Skeletal muscle tissue (tissue), 3 donors: ENCODE measurements at regions not wholly inside any gene's neighbourhood (a gene's known extent, or its start where the extent isn't known, plus 50 kb on each side); places are given as distances from the start of the nearest gene placed in this dataset.

Source experiments
- H3K27ac ChIP-seq: one replicate; pipeline ENCODE4 v1.7.0; 2013; ENCODE audit warnings: mild to moderate bottlenecking, low read depth, low read length, inconsistent platforms
- H3K27me3 ChIP-seq, 3 donors: one replicate each; pipeline ENCODE4 v1.7.0; 2013; ENCODE audit warnings: low read length in 3 of 3; ENCODE audit not compliant: control insufficient read depth in 3 of 3, insufficient read depth in 3 of 3
- H3K36me3 ChIP-seq, 3 donors: one replicate each; pipeline ENCODE4 v1.7.0; 2013; ENCODE audit warnings: low read length in 3 of 3; ENCODE audit not compliant: control insufficient read depth in 3 of 3, insufficient read depth in 3 of 3
- H3K4me1 ChIP-seq, 3 donors: one replicate each; pipeline ENCODE4 v1.7.0; 2013; ENCODE audit warnings: low read length in 3 of 3, mild to moderate bottlenecking in 3 of 3; ENCODE audit not compliant: control insufficient read depth in 3 of 3, insufficient read depth in 3 of 3
- H3K4me3 ChIP-seq, 3 donors: one replicate each; pipeline ENCODE4 v1.7.0; 2013; ENCODE audit warnings: low read length in 3 of 3
- H3K9ac ChIP-seq, 3 donors: one replicate each; pipeline ENCODE4 v1.7.0; 2013; ENCODE audit warnings: low read length in 3 of 3, mild to moderate bottlenecking in 3 of 3, moderate library complexity in 2 of 3, low read depth in 1 of 3
- H3K9me3 ChIP-seq, 3 donors: one replicate each; pipeline ENCODE4 v1.7.0; 2013; ENCODE audit warnings: low read length in 3 of 3; ENCODE audit not compliant: control insufficient read depth in 3 of 3
- donor health status: Osteomylitis.

DNA sequence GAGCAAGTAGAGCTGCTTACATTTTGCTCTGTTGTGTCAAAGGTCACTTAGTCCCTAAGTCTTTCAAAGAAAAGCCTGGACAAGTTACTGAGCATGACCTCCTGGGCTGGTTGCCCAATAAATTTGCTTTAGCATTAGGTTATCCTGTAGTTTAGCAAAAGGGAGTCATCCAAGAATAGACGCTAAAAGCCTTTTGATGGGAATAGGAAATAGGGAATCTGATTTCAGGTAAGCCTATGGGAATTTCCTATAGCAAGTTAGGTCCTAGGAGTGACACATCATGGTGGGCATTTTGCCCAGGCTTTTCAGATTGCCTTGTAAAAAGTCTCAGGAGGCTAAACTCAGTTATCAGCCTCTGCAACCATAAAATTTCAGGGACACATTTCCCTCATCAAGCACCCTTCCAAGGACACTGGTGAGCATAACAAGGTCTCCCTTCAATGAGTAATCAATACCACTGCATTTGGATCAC is 67.6 kb upstream of the RANBP3L start:
- Histone ChIP-seq H3K9me3 (no peaks in the 10 kb centered on the region), H3K4me1 (peaks cover 0 to 6% (median 3%) of the 10 kb centered on the region in 3 donors), H3K36me3 (no peaks in the 10 kb centered on the region), H3K9ac (no peak overlapping the region), H3K27me3 (no peaks in the 10 kb centered on the region), H3K4me3 (no peak overlapping the region), H3K27ac (no peak overlapping the region)

DNA sequence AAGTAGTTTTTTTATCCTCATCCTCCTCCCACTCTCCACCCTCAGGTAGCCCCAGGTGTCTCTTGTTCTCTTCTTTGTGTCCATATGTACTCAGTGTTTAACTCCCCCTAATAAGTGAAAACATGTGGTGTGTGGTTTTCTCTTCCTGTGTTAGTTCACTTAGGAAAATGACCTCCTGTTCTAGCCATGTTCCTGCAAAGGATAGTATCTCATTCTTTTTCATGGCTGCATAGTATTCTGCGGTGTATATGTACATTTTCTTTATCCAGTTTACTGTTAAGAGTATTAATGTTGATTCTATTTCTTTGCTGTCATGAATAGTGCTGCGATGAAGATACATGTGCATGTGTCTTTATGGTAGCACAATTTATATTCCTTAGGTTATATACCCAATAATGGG is 68.4 kb upstream of the RANBP3L start:
- Histone ChIP-seq H3K27me3 (no peaks in the 10 kb centered on the region), H3K4me3 (no peak overlapping the region), H3K9me3 (no peaks in the 10 kb centered on the region), H3K4me1 (peaks cover 0 to 6% (median 3%) of the 10 kb centered on the region in 3 donors), H3K36me3 (no peaks in the 10 kb centered on the region), H3K27ac (no peak overlapping the region), H3K9ac (no peak overlapping the region)

DNA sequence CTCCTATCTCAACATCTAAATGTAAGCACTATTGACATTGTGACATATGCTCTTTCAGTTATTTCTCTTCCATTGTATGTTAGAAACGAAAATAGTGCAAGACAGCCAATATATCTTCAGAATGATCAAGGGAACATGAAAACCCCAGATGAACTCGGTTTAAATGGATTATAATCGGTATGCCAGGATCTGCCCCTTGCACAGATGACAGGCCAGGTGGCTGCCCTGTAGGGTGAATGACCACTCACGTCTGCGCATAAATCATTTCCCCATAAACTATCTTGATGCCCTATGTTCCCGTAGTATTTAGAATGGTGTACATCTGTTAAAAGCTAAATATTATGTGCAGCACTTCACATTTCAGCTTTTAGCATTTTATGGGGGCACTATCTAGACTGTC is 69.7 kb upstream of the RANBP3L start:
- Histone ChIP-seq H3K27me3 (no peaks in the 10 kb centered on the region), H3K9ac (no peak overlapping the region), H3K9me3 (no peaks in the 10 kb centered on the region), H3K4me3 (no peak overlapping the region), H3K27ac (no peak overlapping the region), H3K4me1 (peaks cover 0 to 6% (median 3%) of the 10 kb centered on the region in 3 donors), H3K36me3 (no peaks in the 10 kb centered on the region)

DNA sequence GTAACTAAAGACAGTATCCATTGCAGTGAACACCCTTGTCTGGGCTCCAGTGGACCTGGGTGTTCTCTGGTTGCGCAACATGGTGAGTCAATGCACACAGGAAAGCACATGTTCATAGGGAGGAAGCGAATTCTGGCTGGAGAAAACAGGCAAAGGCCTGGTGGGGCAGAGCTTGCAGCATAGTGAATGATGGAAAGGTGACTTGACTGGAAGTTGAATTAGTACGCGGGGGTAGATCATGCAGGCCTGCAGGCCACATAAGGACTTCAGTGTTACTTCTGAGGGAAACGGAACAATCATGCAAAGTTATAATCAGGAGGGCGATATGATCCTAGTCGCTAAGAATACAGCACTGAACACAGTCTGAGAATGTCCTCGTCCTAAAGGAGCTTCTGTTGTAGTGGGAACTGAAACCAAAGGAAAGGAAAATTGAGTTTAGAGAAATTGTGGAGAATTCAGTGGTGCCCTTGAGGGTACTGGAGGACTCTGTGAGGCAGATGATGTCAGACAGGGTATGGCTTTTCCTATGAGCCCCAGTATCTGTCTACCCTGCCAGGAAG is 71.9 kb upstream of the RANBP3L start:
- Histone ChIP-seq H3K27ac (peak overlapping the region; percentile 33), H3K27me3 (no peaks in the 10 kb centered on the region), H3K4me1 (peaks cover 0 to 3% (median 3%) of the 10 kb centered on the region in 3 donors), H3K9me3 (no peaks in the 10 kb centered on the region), H3K9ac (no peak overlapping the region), H3K4me3 (no peak overlapping the region), H3K36me3 (no peaks in the 10 kb centered on the region)

DNA sequence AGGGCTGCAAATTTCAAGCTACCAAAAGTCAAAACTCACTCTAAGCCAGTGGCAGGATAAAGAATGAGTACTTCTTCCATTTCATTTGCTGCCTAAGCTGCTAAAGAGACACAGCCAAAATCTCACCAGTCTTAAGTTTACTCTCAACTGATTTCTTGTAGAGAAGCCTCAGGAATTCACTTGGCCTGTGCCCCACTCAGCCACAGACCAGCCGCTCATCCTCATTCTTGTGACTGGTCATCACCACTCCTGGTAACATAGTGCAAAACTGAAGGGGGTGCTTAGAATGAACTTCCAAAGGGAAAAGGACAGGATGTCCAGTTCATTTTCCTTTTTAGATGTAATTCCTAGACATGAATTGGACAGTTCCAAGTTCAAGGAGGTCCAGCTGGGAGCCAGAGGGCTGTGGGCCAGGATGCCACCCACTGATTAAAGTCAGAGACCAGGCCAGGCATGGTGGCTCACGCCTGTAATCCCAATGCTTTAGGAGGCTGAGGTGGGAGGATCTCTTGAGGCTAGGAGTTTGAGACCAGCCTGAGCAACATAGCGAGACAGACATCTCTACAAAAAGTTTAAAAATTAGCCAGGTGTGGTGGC is 72.7 kb upstream of the RANBP3L start:
- Histone ChIP-seq H3K4me3 (no peak overlapping the region), H3K27ac (peak overlapping the region; percentile 33), H3K27me3 (no peaks in the 10 kb centered on the region), H3K4me1 (peaks cover 0 to 3% (median 3%) of the 10 kb centered on the region in 3 donors), H3K9ac (no peak overlapping the region), H3K9me3 (no peaks in the 10 kb centered on the region), H3K36me3 (no peaks in the 10 kb centered on the region)

DNA sequence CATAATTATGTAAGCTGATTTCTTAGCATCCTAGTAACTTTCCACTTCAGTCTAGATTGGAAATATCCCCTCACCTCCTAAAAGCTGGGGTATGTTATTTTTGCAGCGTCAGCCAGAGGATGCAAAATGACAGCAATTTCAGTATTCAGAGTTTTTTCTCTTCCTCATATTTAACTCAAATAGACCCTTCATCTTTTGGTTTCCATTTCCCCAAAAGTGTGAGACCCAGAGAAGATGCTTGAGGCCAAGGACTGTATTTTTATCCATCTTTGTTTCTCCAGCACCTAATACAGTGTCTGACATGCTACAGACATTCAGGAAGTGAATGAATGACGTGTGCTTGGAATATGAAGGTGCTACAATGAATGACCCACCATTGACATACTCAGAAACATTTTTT is 75.5 kb upstream of the RANBP3L start:
- Histone ChIP-seq H3K27me3 (no peaks in the 10 kb centered on the region), H3K36me3 (no peaks in the 10 kb centered on the region), H3K27ac (no peak overlapping the region), H3K4me1 (peaks cover 0 to 3% (median 3%) of the 10 kb centered on the region in 3 donors), H3K4me3 (no peak overlapping the region), H3K9ac (no peak overlapping the region), H3K9me3 (no peaks in the 10 kb centered on the region)

DNA sequence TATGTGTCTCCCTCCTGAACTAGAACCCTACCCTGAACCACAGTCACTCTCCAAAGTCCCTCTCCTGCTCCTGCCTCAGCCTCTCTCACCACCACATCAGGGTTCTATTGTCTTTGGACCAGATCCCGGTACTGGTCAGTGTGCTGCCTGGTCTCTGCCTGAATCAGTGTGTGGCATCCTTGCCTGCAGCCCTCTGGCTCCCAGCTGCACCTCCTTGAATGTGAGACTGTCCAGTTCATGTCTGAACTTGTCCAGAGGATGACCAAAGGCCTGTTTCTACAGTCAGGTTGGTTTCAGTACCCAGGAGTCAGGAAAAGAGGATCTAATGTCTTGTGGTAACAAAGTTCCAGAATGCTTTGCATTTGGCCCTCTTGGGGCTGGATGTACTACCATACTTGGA is 76.8 kb upstream of the RANBP3L start:
- H3K4me1 ChIP-seq = peaks cover 0 to 3% (median 3%) of the 10 kb centered on the region in 3 donors
- H3K36me3 ChIP-seq = no peaks in the 10 kb centered on the region
- H3K27ac ChIP-seq = no peak overlapping the region
- no peaks in the 10 kb centered on the region for H3K9me3 ChIP-seq
- no peak overlapping the region for H3K4me3 ChIP-seq
- no peaks in the 10 kb centered on the region for H3K27me3 ChIP-seq
- H3K9ac ChIP-seq = no peak overlapping the region

DNA sequence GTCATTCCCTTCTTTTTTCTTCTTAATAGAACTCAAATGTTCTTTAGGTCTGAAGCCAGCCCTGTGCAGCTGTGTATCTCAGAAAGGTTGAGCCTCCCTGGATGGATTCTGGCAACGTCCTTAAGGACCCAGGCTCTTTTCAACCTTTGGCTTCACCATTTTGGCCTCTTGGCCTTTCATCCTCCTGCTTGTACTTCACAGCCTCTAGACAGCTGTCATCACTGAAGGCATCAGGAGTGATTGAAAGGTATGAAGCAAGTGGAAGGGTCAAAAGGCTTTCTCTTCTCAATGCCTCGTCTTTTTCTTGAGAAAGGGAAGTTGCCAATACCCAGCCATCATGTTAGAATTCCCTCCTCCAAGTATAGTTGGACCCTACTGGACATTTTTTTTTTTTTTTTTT is 81.2 kb upstream of the RANBP3L start:
- H3K4me1 ChIP-seq = no peaks in the 10 kb centered on the region
- H3K27ac ChIP-seq = no peak overlapping the region

DNA sequence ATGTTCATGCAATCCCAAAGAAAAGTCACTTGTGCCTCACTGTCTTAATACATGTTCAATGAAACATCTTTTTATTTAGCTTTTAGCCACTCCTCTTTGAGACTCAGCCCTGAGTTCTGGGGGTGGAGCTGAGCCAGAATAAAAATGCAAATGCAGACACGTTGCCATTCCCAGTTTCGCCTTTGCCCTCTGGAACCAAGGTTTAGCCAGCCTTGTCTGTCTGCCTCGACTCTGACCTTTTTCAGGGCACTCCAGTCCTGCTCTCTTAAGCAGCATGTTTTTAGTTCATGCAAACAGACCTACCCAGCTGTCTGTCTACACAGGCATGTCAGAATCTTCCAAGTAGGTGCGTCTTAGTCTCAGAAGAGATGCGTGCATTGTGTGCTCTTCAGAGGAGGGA is 82.2 kb upstream of the RANBP3L start:
- H3K9ac ChIP-seq = no peak overlapping the region
- H3K4me1 ChIP-seq = no peaks in the 10 kb centered on the region
- no peaks in the 10 kb centered on the region for H3K36me3 ChIP-seq
- H3K27me3 ChIP-seq = no peaks in the 10 kb centered on the region
- H3K27ac ChIP-seq = no peak overlapping the region
- no peak overlapping the region for H3K4me3 ChIP-seq
- H3K9me3 ChIP-seq = no peaks in the 10 kb centered on the region

More for the DNA sequence above, 81.2 kb upstream of the RANBP3L start:
- no peaks in the 10 kb centered on the region for H3K9me3 ChIP-seq
- H3K4me3 ChIP-seq = no peak overlapping the region
- no peaks in the 10 kb centered on the region for H3K27me3 ChIP-seq
- H3K36me3 ChIP-seq = no peaks in the 10 kb centered on the region
- no peak overlapping the region for H3K9ac ChIP-seq

DNA sequence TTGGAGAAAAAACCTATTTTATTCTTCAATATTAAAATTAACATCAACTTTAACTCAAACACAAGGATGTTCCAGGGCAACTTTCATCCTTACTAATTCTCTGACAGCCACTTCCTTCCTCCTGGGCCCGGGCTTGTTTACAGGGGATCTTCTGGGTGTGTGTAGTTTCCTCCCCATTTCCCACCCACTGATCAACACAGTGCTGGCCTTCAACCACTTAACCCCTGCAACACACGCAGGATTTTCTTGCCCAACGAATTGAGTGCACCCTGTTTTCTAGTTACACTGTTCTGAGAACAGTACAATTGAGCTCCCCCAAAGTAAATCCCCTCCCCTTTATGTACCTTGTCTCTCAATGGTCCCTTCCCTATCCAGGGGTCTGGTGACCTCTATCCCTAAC is 83.1 kb upstream of the RANBP3L start:
- Histone ChIP-seq H3K4me3 (no peak overlapping the region), H3K9me3 (no peaks in the 10 kb centered on the region), H3K9ac (no peak overlapping the region)

More for the DNA sequence above, 83.1 kb upstream of the RANBP3L start:
- no peaks in the 10 kb centered on the region for H3K36me3 ChIP-seq
- H3K4me1 ChIP-seq = peaks cover 0 to 3% (median 0%) of the 10 kb centered on the region in 3 donors
- H3K27me3 ChIP-seq = no peaks in the 10 kb centered on the region
- no peak overlapping the region for H3K27ac ChIP-seq
